ENCODE measurements at regions not wholly inside any gene's neighbourhood (a gene's known extent, or its start where the extent isn't known, plus 50 kb on each side); places are given as distances from the start of the nearest gene placed in this dataset.
"Not testable (repeated sequence)": the region's sequence is repeated elsewhere in the genome, so short reads cannot be mapped to it uniquely, and the experiment has no call there.

DNA sequence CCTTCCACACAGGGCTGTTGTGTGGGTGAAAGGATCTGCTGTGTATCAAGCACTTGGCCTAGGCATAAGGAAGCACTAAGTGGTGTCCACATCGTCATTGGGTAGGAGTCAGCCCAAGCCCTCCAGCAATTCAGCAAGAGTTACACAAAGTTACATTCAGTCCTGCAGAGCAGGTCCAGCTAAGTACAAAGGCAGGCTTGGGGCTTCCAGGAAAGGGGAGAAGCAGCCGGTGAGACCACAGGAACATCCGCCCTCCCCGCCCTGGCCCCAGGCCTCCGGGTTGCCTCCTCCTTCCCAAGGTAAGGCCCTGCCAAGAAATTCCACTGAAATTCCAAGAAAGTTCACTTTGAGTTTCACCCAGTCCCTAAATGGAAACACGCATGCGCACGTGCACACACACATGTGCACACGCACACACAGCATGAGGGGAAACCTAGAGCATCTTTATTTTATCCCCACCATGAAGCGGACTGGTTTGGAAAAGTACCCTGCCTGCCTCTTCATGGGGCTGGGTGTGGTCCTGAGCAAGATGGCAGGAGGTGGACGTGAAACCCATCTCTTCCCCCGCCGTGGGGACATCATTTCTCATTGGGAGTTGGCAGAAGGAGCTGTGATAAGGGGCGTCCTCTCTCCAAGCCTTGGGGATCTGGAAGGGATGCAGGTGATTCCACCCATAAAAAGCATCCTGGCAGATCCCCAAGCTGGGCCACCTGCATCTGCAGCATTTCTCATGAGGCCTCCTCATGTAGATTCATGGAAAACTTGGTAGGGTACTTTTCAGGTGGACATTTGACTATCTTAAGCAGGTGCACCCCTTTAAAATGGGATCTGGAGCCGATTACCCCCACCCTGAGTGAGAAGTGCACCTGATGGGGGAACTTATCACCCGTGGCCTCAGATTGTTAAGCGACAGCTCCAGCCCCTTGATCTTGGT is 69.1 kb upstream of the NANOS1 start:
- POLR2A ChIA-PET = no interaction called here
- Histone ChIP-seq H3K36me3 (ENCODE audit: control insufficient read depth in 4 of 4, insufficient read depth in 4 of 4, low read length in 3 of 4) (no peaks in the 10 kb centered on the region), H3K4me3 (ENCODE audit: control insufficient read depth in 1 of 7, extremely low read depth in 1 of 7, insufficient read depth in 4 of 7, low read depth in 2 of 7, low read length in 6 of 7) (no peak overlapping the region), H3K4me1 (ENCODE audit: control extremely low read depth in 1 of 4, control insufficient read depth in 4 of 4, insufficient read depth in 4 of 4, low read length in 3 of 4) (no peaks in the 10 kb centered on the region), H3K27me3 (replicated peaks in 2 of 5; ENCODE audit: control insufficient read depth in 4 of 5, insufficient read depth in 5 of 5, low read length in 4 of 5) (peaks cover 0 to 1% (median 0%) of the 10 kb centered on the region in 5 experiments), H3K27ac (ENCODE audit: insufficient read depth in 1 of 2, low read depth in 1 of 2, low read length in 2 of 2, poor library complexity in 1 of 2, severe bottlenecking in 2 of 2) (no peak overlapping the region), H3K9me3 (ENCODE audit: control extremely low read depth in 1 of 5, control insufficient read depth in 4 of 5, insufficient read depth in 2 of 5, low read depth in 1 of 5, low read length in 4 of 5) (no peaks in the 10 kb centered on the region)
- no peak for DNase-seq
- CTCF ChIA-PET = no interaction called here
- WGBS (ENCODE audit: insufficient coverage) = 96% methylated on average over 12 of the region's 17 CpGs

DNA sequence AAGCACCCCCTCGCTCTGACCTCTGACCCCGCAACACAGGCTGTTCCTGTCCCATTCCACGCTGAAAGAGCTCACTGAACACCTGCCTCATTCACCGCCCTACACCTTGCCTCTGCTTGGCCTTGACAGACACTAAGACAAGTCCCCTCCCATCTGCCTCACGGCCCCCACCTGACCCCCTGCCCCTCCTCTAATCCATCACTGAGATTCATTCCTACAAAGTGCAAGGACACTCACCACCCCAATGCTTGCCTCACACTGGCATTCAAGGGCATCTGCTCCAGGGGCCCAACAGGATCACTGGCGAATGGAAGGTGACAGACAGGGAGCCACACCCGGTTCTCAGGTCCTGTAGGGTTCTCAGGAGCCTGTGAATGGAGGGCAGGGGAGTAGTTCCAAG is 68.1 kb upstream of the NANOS1 start:
- H3K9me3 ChIP-seq (ENCODE audit: control extremely low read depth in 1 of 5, control insufficient read depth in 4 of 5, insufficient read depth in 2 of 5, low read depth in 1 of 5, low read length in 4 of 5) = no peaks in the 10 kb centered on the region
- H3K27me3 ChIP-seq (replicated peaks in 2 of 5; ENCODE audit: control insufficient read depth in 4 of 5, insufficient read depth in 5 of 5, low read length in 4 of 5) = peaks cover 0 to 1% (median 0%) of the 10 kb centered on the region in 5 experiments
- POLR2A ChIA-PET = no interaction called here
- H3K4me3 ChIP-seq (ENCODE audit: control insufficient read depth in 1 of 7, extremely low read depth in 1 of 7, insufficient read depth in 4 of 7, low read depth in 2 of 7, low read length in 6 of 7) = no peak overlapping the region
- H3K4me1 ChIP-seq (ENCODE audit: control extremely low read depth in 1 of 4, control insufficient read depth in 4 of 4, insufficient read depth in 4 of 4, low read length in 3 of 4) = no peaks in the 10 kb centered on the region
- no peak for DNase-seq
- 91% methylated on average over 6 of the region's 7 CpGs for WGBS (ENCODE audit: insufficient coverage)
- no peaks in the 10 kb centered on the region for H3K36me3 ChIP-seq (ENCODE audit: control insufficient read depth in 4 of 4, insufficient read depth in 4 of 4, low read length in 3 of 4)
- CTCF ChIA-PET = no interaction called here
- no peak overlapping the region for H3K27ac ChIP-seq (ENCODE audit: insufficient read depth in 1 of 2, low read depth in 1 of 2, low read length in 2 of 2, poor library complexity in 1 of 2, severe bottlenecking in 2 of 2)

DNA sequence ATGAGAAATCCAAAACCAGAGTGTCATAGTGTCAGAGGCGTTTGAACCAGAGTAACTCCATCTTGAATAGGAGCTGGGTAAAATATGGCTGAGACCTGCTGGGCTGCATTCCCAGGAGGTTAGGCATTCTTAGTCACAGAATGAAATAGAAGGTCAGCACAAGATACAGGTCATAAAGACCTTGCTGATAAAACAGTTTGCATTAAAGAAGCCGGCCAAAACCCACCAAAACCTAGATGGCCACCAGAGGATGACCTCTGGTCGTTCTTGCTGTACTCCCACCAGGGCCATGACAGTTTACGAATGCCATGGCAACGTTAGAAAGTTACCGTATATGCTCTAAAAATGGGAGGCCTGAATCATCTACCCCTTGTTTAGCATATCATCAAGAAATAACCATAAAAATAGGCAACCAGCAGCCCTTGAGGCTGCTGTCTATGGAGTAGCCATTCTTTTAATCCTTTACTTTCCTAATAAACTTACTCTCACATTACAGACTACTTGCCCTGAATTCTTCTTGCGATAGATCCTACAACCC is 67.1 kb upstream of the NANOS1 start:
- WGBS (ENCODE audit: insufficient coverage) = 70% methylated on average over 4 of the region's 7 CpGs
- H3K27me3 ChIP-seq (replicated peaks in 2 of 5; ENCODE audit: control insufficient read depth in 4 of 5, insufficient read depth in 5 of 5, low read length in 4 of 5); H3K4me1 ChIP-seq (ENCODE audit: control extremely low read depth in 1 of 4, control insufficient read depth in 4 of 4, insufficient read depth in 4 of 4, low read length in 3 of 4); H3K27ac ChIP-seq (ENCODE audit: insufficient read depth in 1 of 2, low read depth in 1 of 2, low read length in 2 of 2, poor library complexity in 1 of 2, severe bottlenecking in 2 of 2); H3K36me3 ChIP-seq (ENCODE audit: control insufficient read depth in 4 of 4, insufficient read depth in 4 of 4, low read length in 3 of 4); POLR2A ChIA-PET; H3K4me3 ChIP-seq (ENCODE audit: control insufficient read depth in 1 of 7, extremely low read depth in 1 of 7, insufficient read depth in 4 of 7, low read depth in 2 of 7, low read length in 6 of 7); DNase-seq; H3K9me3 ChIP-seq (ENCODE audit: control extremely low read depth in 1 of 5, control insufficient read depth in 4 of 5, insufficient read depth in 2 of 5, low read depth in 1 of 5, low read length in 4 of 5): not testable (repeated sequence)
- CTCF ChIA-PET = interaction anchor here (0.6 kb wide), 1 partner anchor 8 kb away, joined by 3 read pairs; no protein-coding TSS in a partner anchor

DNA sequence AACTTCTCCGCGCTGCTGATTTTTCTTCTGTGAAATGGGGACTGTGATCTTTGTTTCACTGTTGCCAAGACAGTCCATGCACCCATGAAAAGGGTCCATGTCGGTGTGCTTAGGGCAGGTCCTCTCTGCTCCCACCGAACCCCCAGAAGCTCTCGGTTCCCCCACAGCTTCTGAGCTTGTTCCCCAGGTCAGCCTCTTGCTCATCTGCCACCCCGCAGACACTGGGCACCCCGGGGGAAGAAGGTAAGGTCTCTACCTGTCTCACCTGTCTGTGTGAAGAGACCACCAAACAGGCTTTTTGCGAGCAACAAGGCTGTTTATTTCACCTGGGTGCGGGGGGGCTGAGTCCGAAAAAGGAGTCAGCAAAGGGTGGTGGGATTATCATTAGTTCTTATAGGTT is 66.2 kb upstream of the NANOS1 start:
- 97% methylated on average over 8 of the region's 10 CpGs for WGBS (ENCODE audit: insufficient coverage)
- ChIA-PET CTCF (no interaction called here), POLR2A (no interaction called here)
- no peaks in the 10 kb centered on the region for H3K9me3 ChIP-seq (ENCODE audit: control extremely low read depth in 1 of 5, control insufficient read depth in 4 of 5, insufficient read depth in 2 of 5, low read depth in 1 of 5, low read length in 4 of 5)
- DNase-seq = no peak
- no peaks in the 10 kb centered on the region for H3K36me3 ChIP-seq (ENCODE audit: control insufficient read depth in 4 of 4, insufficient read depth in 4 of 4, low read length in 3 of 4)
- H3K27ac ChIP-seq (ENCODE audit: insufficient read depth in 1 of 2, low read depth in 1 of 2, low read length in 2 of 2, poor library complexity in 1 of 2, severe bottlenecking in 2 of 2) = no peak overlapping the region
- H3K4me3 ChIP-seq (ENCODE audit: control insufficient read depth in 1 of 7, extremely low read depth in 1 of 7, insufficient read depth in 4 of 7, low read depth in 2 of 7, low read length in 6 of 7) = no peak overlapping the region
- H3K27me3 ChIP-seq (replicated peaks in 2 of 5; ENCODE audit: control insufficient read depth in 4 of 5, insufficient read depth in 5 of 5, low read length in 4 of 5) = peaks cover 0 to 1% (median 0%) of the 10 kb centered on the region in 5 experiments
- no peaks in the 10 kb centered on the region for H3K4me1 ChIP-seq (ENCODE audit: control extremely low read depth in 1 of 4, control insufficient read depth in 4 of 4, insufficient read depth in 4 of 4, low read length in 3 of 4)

DNA sequence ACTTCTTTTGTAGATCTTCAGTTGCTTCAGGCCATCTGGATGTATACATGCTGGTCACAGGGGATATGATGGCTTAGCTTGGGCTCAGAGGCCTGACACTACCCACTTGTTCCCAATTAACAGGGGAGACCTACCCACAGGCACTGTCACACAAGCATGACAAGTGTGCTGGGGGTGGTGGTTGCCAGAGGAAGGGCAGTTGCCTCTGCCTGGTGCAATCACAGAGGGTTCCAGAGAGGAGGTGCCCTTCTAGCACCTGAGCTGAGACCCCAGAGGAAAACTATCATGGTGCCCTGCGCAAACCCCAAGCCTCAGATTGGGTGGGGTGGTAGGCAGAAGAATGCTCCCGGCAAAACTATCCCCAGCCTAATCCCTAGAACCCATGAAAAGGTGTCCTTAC is 65.6 kb upstream of the NANOS1 start:
- H3K4me3 ChIP-seq (ENCODE audit: control insufficient read depth in 1 of 7, extremely low read depth in 1 of 7, insufficient read depth in 4 of 7, low read depth in 2 of 7, low read length in 6 of 7) = no peak overlapping the region
- no peak overlapping the region for H3K27ac ChIP-seq (ENCODE audit: insufficient read depth in 1 of 2, low read depth in 1 of 2, low read length in 2 of 2, poor library complexity in 1 of 2, severe bottlenecking in 2 of 2)
- CTCF ChIA-PET = no interaction called here
- peaks cover 0 to 2% (median 0%) of the 10 kb centered on the region in 5 experiments for H3K27me3 ChIP-seq (replicated peaks in 2 of 5; ENCODE audit: control insufficient read depth in 4 of 5, insufficient read depth in 5 of 5, low read length in 4 of 5)
- DNase-seq = no peak
- no peaks in the 10 kb centered on the region for H3K4me1 ChIP-seq (ENCODE audit: control extremely low read depth in 1 of 4, control insufficient read depth in 4 of 4, insufficient read depth in 4 of 4, low read length in 3 of 4)
- no peaks in the 10 kb centered on the region for H3K36me3 ChIP-seq (ENCODE audit: control insufficient read depth in 4 of 4, insufficient read depth in 4 of 4, low read length in 3 of 4)
- H3K9me3 ChIP-seq (ENCODE audit: control extremely low read depth in 1 of 5, control insufficient read depth in 4 of 5, insufficient read depth in 2 of 5, low read depth in 1 of 5, low read length in 4 of 5) = no peaks in the 10 kb centered on the region
- POLR2A ChIA-PET = no interaction called here
- WGBS (ENCODE audit: insufficient coverage) = 100% methylated on average over 2 of the region's 2 CpGs

DNA sequence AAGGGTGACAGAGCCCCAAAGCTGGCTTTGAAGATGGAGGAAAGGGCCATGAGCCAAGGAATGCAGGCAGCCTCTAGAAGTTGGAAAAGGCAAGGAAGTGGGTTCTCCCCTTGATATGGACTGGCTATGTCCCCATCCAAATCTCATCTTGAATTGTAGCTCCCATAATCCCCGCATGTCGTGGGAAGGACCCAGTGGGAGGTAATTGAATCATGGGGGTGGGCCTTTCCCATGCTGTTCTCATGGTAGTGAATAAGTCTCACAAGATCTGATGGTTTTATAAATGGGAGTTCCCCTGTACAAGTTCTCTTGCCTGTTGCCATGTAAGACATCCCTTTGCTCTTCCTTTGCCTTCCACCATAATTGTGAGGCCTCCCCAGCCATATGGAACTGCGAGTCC is 65.0 kb upstream of the NANOS1 start:
- H3K4me1 ChIP-seq (ENCODE audit: control extremely low read depth in 1 of 4, control insufficient read depth in 4 of 4, insufficient read depth in 4 of 4, low read length in 3 of 4); CTCF ChIA-PET: not testable (repeated sequence)
- 100% methylated on average over 1 of the region's 3 CpGs for WGBS (ENCODE audit: insufficient coverage)

DNA sequence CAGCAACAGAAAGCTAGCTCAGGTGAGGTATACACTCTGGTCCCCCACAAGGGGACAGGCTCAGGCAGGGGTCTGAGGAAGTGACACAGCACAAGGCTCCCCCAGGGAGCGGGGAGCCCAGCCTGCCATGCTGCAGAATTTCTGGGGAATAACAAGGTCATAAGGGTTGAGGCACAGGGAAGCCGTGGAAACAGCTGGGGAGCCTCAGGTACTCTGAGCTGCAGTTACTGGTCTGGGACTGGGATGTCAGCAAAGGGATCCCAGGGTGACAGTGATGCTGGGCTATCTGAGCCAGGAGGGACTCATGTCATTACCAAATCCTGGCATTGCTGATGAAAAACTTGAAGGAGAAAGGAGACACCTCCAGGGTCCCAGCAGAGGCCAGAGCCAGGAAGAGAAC is 64.4 kb upstream of the NANOS1 start:
- no peaks in the 10 kb centered on the region for H3K9me3 ChIP-seq (ENCODE audit: control extremely low read depth in 1 of 5, control insufficient read depth in 4 of 5, insufficient read depth in 2 of 5, low read depth in 1 of 5, low read length in 4 of 5)
- no peak overlapping the region for H3K27ac ChIP-seq (ENCODE audit: insufficient read depth in 1 of 2, low read depth in 1 of 2, low read length in 2 of 2, poor library complexity in 1 of 2, severe bottlenecking in 2 of 2)
- ChIA-PET POLR2A (no interaction called here), CTCF (no interaction called here)
- H3K4me3 ChIP-seq (ENCODE audit: control insufficient read depth in 1 of 7, extremely low read depth in 1 of 7, insufficient read depth in 4 of 7, low read depth in 2 of 7, low read length in 6 of 7) = no peak overlapping the region
- H3K4me1 ChIP-seq (ENCODE audit: control extremely low read depth in 1 of 4, control insufficient read depth in 4 of 4, insufficient read depth in 4 of 4, low read length in 3 of 4) = no peaks in the 10 kb centered on the region
- no peaks in the 10 kb centered on the region for H3K36me3 ChIP-seq (ENCODE audit: control insufficient read depth in 4 of 4, insufficient read depth in 4 of 4, low read length in 3 of 4)
- H3K27me3 ChIP-seq (replicated peaks in 2 of 5; ENCODE audit: control insufficient read depth in 4 of 5, insufficient read depth in 5 of 5, low read length in 4 of 5) = peaks cover 0 to 3% (median 0%) of the 10 kb centered on the region in 5 experiments
- DNase-seq = no peak
- WGBS (ENCODE audit: insufficient coverage) = 100% methylated on average over 2 of the region's 2 CpGs

More for the DNA sequence above, 65.0 kb upstream of the NANOS1 start:
- H3K9me3 ChIP-seq (ENCODE audit: control extremely low read depth in 1 of 5, control insufficient read depth in 4 of 5, insufficient read depth in 2 of 5, low read depth in 1 of 5, low read length in 4 of 5); H3K27ac ChIP-seq (ENCODE audit: insufficient read depth in 1 of 2, low read depth in 1 of 2, low read length in 2 of 2, poor library complexity in 1 of 2, severe bottlenecking in 2 of 2); H3K36me3 ChIP-seq (ENCODE audit: control insufficient read depth in 4 of 4, insufficient read depth in 4 of 4, low read length in 3 of 4); H3K4me3 ChIP-seq (ENCODE audit: control insufficient read depth in 1 of 7, extremely low read depth in 1 of 7, insufficient read depth in 4 of 7, low read depth in 2 of 7, low read length in 6 of 7); DNase-seq; POLR2A ChIA-PET; H3K27me3 ChIP-seq (replicated peaks in 2 of 5; ENCODE audit: control insufficient read depth in 4 of 5, insufficient read depth in 5 of 5, low read length in 4 of 5): not testable (repeated sequence)

Data from common myeloid progenitor, CD34-positive (primary cell).